Activated T-helper 17 cell treated with anti-CD3 and anti-CD28 coated beads, Interleukin-2, amount 50 U/mL, for 72 hours (primary cell): ENCODE measurements at regions not wholly inside any gene's neighbourhood (a gene's known extent, or its start where the extent isn't known, plus 50 kb on each side); places are given as distances from the start of the nearest gene placed in this dataset.
"Not testable (repeated sequence)": the region's sequence is repeated elsewhere in the genome, so short reads cannot be mapped to it uniquely, and the experiment has no call there.

Source experiments
- ATAC-seq: fragments of 150-1000 bp; cut with Tn5 transposase; replicated peaks from 2 replicates; pipeline ENCODE4 v1.10.0; 2021; ENCODE audit warnings: mild to moderate bottlenecking, moderate library complexity
- H3K27ac Mint-ChIP-seq: one replicate; pipeline ENCODE4 v1.8.0; 2022; ENCODE audit warnings: mixed read lengths
- H3K27me3 Mint-ChIP-seq: one replicate; pipeline ENCODE4 v1.8.0; 2022; ENCODE audit warnings: mixed read lengths
- H3K36me3 Mint-ChIP-seq: one replicate; pipeline ENCODE4 v1.8.0; 2022; ENCODE audit warnings: low read depth, mild to moderate bottlenecking, mixed read lengths
- H3K4me1 Mint-ChIP-seq: one replicate; pipeline ENCODE4 v1.8.0; 2022; ENCODE audit warnings: mixed read lengths
- H3K4me3 Mint-ChIP-seq: one replicate; pipeline ENCODE4 v1.8.0; 2022; ENCODE audit warnings: mild to moderate bottlenecking, mixed read lengths
- H3K9me3 Mint-ChIP-seq: one replicate; pipeline ENCODE4 v1.8.0; 2022; ENCODE audit warnings: mixed read lengths

GRCh38 chr14:55839301-55839947 lies 259.4 kb downstream of the KTN1 start:
- H3K9me3 Mint-ChIP-seq, H3K4me1 Mint-ChIP-seq, H3K36me3 Mint-ChIP-seq, H3K27me3 Mint-ChIP-seq, H3K4me3 Mint-ChIP-seq, H3K27ac Mint-ChIP-seq, ATAC-seq: not testable (repeated sequence)

DNA sequence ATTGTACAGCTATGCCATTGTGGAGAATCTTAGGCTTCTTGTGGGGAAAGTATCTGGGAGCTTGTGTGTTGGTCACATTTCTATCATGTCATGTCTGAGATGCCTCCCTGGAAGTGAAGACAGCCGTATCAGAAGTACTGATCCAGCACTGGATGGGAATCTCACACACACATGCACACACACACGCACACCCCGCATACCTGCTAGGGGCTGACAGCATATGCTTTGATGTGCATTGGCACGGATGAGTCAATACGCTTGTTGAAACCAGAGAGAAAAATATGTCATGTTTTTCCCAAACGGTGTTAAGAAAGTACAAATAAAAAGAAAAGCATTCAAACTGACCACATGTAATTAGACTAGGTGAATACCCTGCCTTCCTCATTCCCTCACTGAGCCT lies 260.8 kb downstream of the KTN1 start:
- Mint-ChIP-seq H3K27ac (no peak overlapping the region), H3K36me3 (no peaks in the 10 kb centered on the region), H3K4me3 (no peak overlapping the region), H3K27me3 (no peaks in the 10 kb centered on the region), H3K4me1 (no peaks in the 10 kb centered on the region), H3K9me3 (no peaks in the 10 kb centered on the region)
- ATAC-seq, result no peak

DNA sequence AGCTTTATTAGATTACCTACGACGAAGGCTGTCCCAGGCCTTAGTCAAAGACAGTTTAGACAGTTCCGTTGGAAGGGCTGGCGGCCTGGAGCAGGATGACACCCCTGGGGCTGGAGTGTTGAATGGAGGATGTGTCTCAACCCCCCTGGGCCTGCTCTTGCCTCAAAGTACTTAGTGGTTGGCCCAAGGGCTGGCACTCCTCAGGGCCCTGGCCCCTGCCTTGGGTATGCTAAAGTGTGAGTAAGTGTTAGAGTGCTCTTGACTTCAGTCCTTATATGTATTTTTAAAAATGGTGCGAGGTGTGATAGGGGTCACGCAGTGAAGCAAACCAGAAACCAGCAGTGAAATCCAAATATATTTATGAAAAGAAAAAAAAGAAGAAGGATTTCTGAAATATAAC lies 261.6 kb downstream of the KTN1 start:
- Mint-ChIP-seq H3K27me3 (no peaks in the 10 kb centered on the region), H3K4me3 (no peak overlapping the region), H3K36me3 (no peaks in the 10 kb centered on the region), H3K27ac (no peak overlapping the region), H3K9me3 (no peaks in the 10 kb centered on the region), H3K4me1 (no peaks in the 10 kb centered on the region)
- ATAC-seq, result no peak

DNA sequence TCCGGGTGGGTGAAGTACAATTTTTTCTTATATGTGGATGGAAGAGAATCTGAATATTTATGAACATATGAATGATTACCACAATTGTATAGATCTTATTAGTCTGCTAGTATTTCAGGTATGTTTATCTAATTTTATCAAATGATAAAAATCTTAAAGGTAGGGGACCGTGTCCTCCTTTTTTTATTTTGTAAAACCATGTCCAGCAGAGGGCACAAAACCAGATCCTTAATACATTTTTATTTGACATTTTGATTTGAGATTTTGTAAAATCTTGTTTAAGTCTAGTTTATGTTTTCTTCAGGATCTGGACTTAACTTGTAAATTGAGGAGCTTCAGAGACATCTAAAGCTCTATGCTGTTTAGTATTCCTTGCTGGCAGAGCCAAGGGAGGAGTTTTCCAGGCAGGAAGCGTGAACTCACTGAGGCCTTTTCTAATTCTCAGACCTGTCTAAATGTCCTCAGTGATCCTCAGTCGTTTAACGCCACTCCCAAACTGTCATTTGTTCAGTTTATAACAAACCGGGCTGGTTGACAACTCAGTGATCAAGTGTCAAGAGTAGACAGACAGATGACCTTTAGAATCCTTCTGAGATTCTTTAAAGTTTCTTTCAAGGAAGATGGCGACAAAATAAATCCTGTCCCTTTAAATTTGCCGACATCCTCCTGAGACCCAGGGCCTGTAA lies 263.9 kb downstream of the KTN1 start:
- ATAC-seq, result no peak
- Mint-ChIP-seq H3K27ac (no peak overlapping the region), H3K4me3 (no peak overlapping the region), H3K36me3 (no peaks in the 10 kb centered on the region), H3K27me3 (no peaks in the 10 kb centered on the region), H3K9me3 (no peaks in the 10 kb centered on the region), H3K4me1 (peaks cover 6% of the 10 kb centered on the region)

- H3K9me3 Mint-ChIP-seq, result no peaks in the 10 kb centered on the region
- no peak overlapping the region for H3K27ac Mint-ChIP-seq
- H3K36me3 Mint-ChIP-seq, result no peaks in the 10 kb centered on the region
- H3K4me3 Mint-ChIP-seq, result no peak overlapping the region
- peaks cover 6% of the 10 kb centered on the region for H3K4me1 Mint-ChIP-seq
- peaks cover 3% of the 10 kb centered on the region for H3K27me3 Mint-ChIP-seq
- ATAC-seq, result no peak
Observed at GRCh38 chr14:55845963-55846825, 266.2 kb downstream of the KTN1 start.

GRCh38 chr14:55846826-55847446 lies 266.9 kb downstream of the KTN1 start:
- H3K4me3 Mint-ChIP-seq, result no peak overlapping the region
- peaks cover 3% of the 10 kb centered on the region for H3K27me3 Mint-ChIP-seq
- no peaks in the 10 kb centered on the region for H3K9me3 Mint-ChIP-seq
- ATAC-seq, result peak; percentile 49
- peaks cover 6% of the 10 kb centered on the region for H3K4me1 Mint-ChIP-seq
- H3K36me3 Mint-ChIP-seq, result no peaks in the 10 kb centered on the region
- no peak overlapping the region for H3K27ac Mint-ChIP-seq

DNA sequence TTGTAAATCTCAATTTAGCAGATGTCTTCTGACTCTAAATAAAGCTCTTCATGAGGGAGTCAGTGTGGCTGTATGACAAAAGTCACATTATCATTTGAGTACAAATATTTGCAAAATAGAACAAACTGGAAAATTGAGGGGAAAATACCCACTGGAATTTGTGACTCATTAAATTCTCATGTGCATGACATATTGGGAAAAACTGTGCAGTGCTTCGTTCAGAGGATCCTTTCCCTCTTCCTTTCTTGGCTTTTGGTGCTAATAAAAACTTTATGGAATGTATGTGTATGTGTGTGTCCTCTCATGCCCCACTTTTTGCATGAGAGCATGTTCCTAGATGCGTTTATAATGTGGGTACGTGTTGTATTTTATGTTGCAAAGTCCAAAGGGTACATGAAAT lies 267.8 kb downstream of the KTN1 start:
- peaks cover 6% of the 10 kb centered on the region for H3K4me1 Mint-ChIP-seq
- H3K9me3 Mint-ChIP-seq, result no peaks in the 10 kb centered on the region
- H3K36me3 Mint-ChIP-seq, result no peaks in the 10 kb centered on the region
- no peak overlapping the region for H3K27ac Mint-ChIP-seq
- no peak overlapping the region for H3K4me3 Mint-ChIP-seq
- no peak for ATAC-seq
- peaks cover 3% of the 10 kb centered on the region for H3K27me3 Mint-ChIP-seq

- peaks cover 3% of the 10 kb centered on the region for H3K27me3 Mint-ChIP-seq
- H3K27ac Mint-ChIP-seq, result no peak overlapping the region
- H3K4me3 Mint-ChIP-seq, result no peak overlapping the region
- H3K4me1 Mint-ChIP-seq, result peaks cover 6% of the 10 kb centered on the region
- H3K36me3 Mint-ChIP-seq, result no peaks in the 10 kb centered on the region
- peak; percentile 61 for ATAC-seq
- no peaks in the 10 kb centered on the region for H3K9me3 Mint-ChIP-seq
Observed at GRCh38 chr14:55848964-55849363, 269.0 kb downstream of the KTN1 start.

GRCh38 chr14:55849833-55850232 lies 268.4 kb upstream of the PELI2 start:
- no peak overlapping the region for H3K27ac Mint-ChIP-seq
- ATAC-seq, result no peak
- peaks cover 3% of the 10 kb centered on the region for H3K27me3 Mint-ChIP-seq
- no peak overlapping the region for H3K4me3 Mint-ChIP-seq
- H3K36me3 Mint-ChIP-seq, result no peaks in the 10 kb centered on the region
- no peaks in the 10 kb centered on the region for H3K9me3 Mint-ChIP-seq
- H3K4me1 Mint-ChIP-seq, result peaks cover 6% of the 10 kb centered on the region

GRCh38 chr14:55850825-55851241 lies 267.4 kb upstream of the PELI2 start:
- ATAC-seq, result no peak
- Mint-ChIP-seq H3K36me3 (no peaks in the 10 kb centered on the region), H3K4me3 (no peak overlapping the region), H3K9me3 (no peaks in the 10 kb centered on the region), H3K27me3 (peaks cover 3% of the 10 kb centered on the region), H3K4me1 (peaks cover 6% of the 10 kb centered on the region), H3K27ac (no peak overlapping the region)

DNA sequence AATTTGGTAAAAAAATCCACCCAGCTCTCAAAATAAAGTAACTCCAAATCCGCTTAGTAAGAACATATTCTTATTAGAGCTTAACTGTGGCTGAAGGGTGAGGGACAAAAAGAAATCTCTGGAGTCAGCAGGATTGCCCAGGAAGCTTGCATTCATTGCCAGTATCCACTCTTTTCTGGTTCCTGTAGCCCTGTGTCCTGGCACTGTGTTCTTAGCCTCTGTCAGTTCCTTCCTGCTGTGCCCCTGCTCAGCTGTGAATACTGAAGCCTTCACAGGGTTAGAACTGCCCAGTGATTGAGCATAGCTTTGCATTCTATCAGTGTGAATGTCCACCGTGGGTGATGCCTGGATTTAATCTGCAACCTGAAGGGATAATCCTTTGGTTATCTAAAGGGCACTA lies 266.9 kb upstream of the PELI2 start:
- ATAC-seq, result no peak
- no peak overlapping the region for H3K4me3 Mint-ChIP-seq
- H3K4me1 Mint-ChIP-seq, result peaks cover 6% of the 10 kb centered on the region
- no peaks in the 10 kb centered on the region for H3K36me3 Mint-ChIP-seq
- H3K9me3 Mint-ChIP-seq, result no peaks in the 10 kb centered on the region
- H3K27me3 Mint-ChIP-seq, result peaks cover 3% of the 10 kb centered on the region
- no peak overlapping the region for H3K27ac Mint-ChIP-seq

GRCh38 chr14:55851961-55852360 lies 266.2 kb upstream of the PELI2 start:
- H3K4me3 Mint-ChIP-seq, result no peak overlapping the region
- H3K36me3 Mint-ChIP-seq, result no peaks in the 10 kb centered on the region
- no peak for ATAC-seq
- H3K9me3 Mint-ChIP-seq, result no peaks in the 10 kb centered on the region
- H3K4me1 Mint-ChIP-seq, result peaks cover 6% of the 10 kb centered on the region
- peaks cover 3% of the 10 kb centered on the region for H3K27me3 Mint-ChIP-seq
- no peak overlapping the region for H3K27ac Mint-ChIP-seq

DNA sequence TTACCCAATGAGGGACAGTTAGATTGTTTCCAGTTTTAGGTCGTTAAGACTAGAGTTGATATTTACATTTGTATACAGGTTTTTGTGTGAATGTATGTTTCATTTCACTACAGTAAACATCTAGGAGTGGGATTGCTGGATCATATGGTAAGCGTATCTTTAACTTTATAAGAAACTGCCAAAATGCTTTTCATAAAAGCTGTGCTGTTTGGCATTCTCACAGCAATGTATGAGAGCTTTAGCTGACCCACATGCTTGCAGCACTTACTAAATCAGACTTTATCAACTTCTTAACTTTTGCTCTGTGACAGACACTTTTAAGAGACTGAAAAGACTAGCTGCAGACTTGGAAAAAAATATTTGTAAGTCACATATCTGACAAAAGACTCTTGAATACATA lies 262.5 kb upstream of the PELI2 start:
- H3K4me1 Mint-ChIP-seq, result no peaks in the 10 kb centered on the region
- no peak overlapping the region for H3K4me3 Mint-ChIP-seq
- H3K9me3 Mint-ChIP-seq, result peaks cover 10% of the 10 kb centered on the region
- H3K27ac Mint-ChIP-seq, result no peak overlapping the region
- no peak for ATAC-seq
- H3K36me3 Mint-ChIP-seq, result no peaks in the 10 kb centered on the region
- no peaks in the 10 kb centered on the region for H3K27me3 Mint-ChIP-seq

DNA sequence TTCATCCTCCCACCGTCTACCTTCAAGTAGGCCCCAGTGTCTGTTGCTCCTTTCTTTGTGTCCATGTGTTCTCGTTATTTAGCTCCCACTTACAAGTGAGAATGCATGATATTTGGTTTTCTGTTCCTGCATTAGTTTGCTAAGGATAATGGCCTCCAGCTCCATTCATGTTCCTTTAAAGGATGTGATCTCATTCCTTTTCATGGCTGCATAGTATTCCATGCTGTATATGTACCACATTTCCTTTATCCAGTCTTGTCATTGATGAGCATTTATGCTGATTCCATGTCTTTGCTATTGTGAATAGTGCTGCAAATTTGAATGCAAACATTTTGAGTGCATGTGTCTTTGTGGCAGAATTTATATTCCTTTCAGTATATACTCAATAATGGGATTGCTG lies 259.6 kb upstream of the PELI2 start:
- H3K4me1 Mint-ChIP-seq, result no peaks in the 10 kb centered on the region
- no peak overlapping the region for H3K4me3 Mint-ChIP-seq
- no peaks in the 10 kb centered on the region for H3K36me3 Mint-ChIP-seq
- H3K9me3 Mint-ChIP-seq, result peaks cover 14% of the 10 kb centered on the region
- H3K27me3 Mint-ChIP-seq, result no peaks in the 10 kb centered on the region
- ATAC-seq, result no peak
- no peak overlapping the region for H3K27ac Mint-ChIP-seq
